GM12878 (cell line): ENCODE measurements at regions not wholly inside any gene's neighbourhood (a gene's known extent, or its start where the extent isn't known, plus 50 kb on each side); places are given as distances from the start of the nearest gene placed in this dataset.

ENCODE experiments used
- ATAC-seq: fragments of 200-7000 bp; cut with Tn5 transposase; 3 replicates; pipeline ENCODE4 v1.9.1; 2020; ENCODE audit warnings: mild to moderate bottlenecking, moderate library complexity
- BruUV-seq: library from RNA; stranded (reverse); fragments of 400-500 nt; replicated peaks from 2 replicates; lab custom pipeline; 2021; lab: Mats Ljungman, UMichigan
- CTCF ChIA-PET: fragments of 300-600 bp; sonication (Branson Sonifier 250); formaldehyde crosslinking; extraction: SDS; loops from one replicate; lab custom pipeline; 2021; ENCODE audit warnings: inconsistent platforms; lab: Yijun Ruan, JAX
- POLR2A ChIA-PET: fragments of 350-600 bp; formaldehyde crosslinking; extraction: SDS; loops from one replicate; lab custom pipeline; 2021; ENCODE audit warnings: inconsistent platforms; lab: Charles Lee
- RAD21 ChIA-PET: fragments of 300-600 bp; sonication (Branson Sonifier 250); formaldehyde crosslinking; loops from one replicate; lab custom pipeline; 2023; ENCODE audit warnings: antibody characterized with exemption; ENCODE audit not compliant: unreplicated experiment; lab: Charles Lee
- SMC1A ChIA-PET: fragments of 300-600 bp; sonication (Branson Sonifier 250); formaldehyde crosslinking; loops from one replicate; lab custom pipeline; 2023; ENCODE audit not compliant: unreplicated experiment, uncharacterized antibody; lab: Charles Lee
- DNase-seq: peaks from one replicate; pipeline ENCODE4 v3.0.0-alpha.2; 2011; ENCODE audit warnings: low read depth, low spot score
- FAIRE-seq: peaks from 3 replicates; lab custom pipeline; 2011; peaks lifted over from hg19 to GRCh38; lab: Jason Lieb, UNC
- H2AFZ ChIP-seq: 2 replicates; pipeline ENCODE4 v1.6.0; 2011; ENCODE audit warnings: low read depth, low read length, control low read depth; ENCODE audit not compliant: control insufficient read depth
- H3K27ac ChIP-seq: 2 replicates; pipeline ENCODE4 v1.5.1; 2011; ENCODE audit warnings: control low read depth; ENCODE audit not compliant: control insufficient read depth, insufficient read depth
- H3K27me3 ChIP-seq, 2 experiments: replicated peaks in 1 of 2; 2 replicates each; pipeline versions ENCODE4 v1.6.0 to v1.6.1; 2011; ENCODE audit warnings: low read length in 1 of 2; ENCODE audit not compliant: control insufficient read depth in 2 of 2, insufficient read depth in 2 of 2
- H3K36me3 ChIP-seq, 2 experiments: 2 replicates each; pipeline ENCODE4 v1.5.1; 2011; ENCODE audit warnings: low read length in 1 of 2; ENCODE audit not compliant: control insufficient read depth in 2 of 2, insufficient read depth in 2 of 2
- H3K4me1 ChIP-seq: 2 replicates; pipeline ENCODE4 v1.6.1; 2011; ENCODE audit warnings: mild to moderate bottlenecking, low read length, moderate library complexity, mixed read lengths; ENCODE audit not compliant: control insufficient read depth, insufficient read depth
- H3K4me2 ChIP-seq: 2 replicates; pipeline ENCODE4 v1.6.0; 2011; ENCODE audit warnings: control low read depth; ENCODE audit not compliant: control insufficient read depth, insufficient read depth
- H3K4me3 ChIP-seq: fragments of 200-600 bp; sonication (generic); 2 replicates; pipeline ENCODE4 v1.5.1; 2016
- H3K79me2 ChIP-seq: 2 replicates; pipeline ENCODE4 v1.6.0; 2011; ENCODE audit warnings: low read length; ENCODE audit not compliant: control insufficient read depth, insufficient read depth
- H3K9ac ChIP-seq: 2 replicates; pipeline ENCODE4 v1.8.0; 2011; ENCODE audit warnings: low read length, control low read depth, mixed read lengths; ENCODE audit not compliant: control insufficient read depth, insufficient read depth
- H3K9me3 ChIP-seq: replicated peaks from 3 replicates; pipeline ENCODE4 v1.5.1; 2011; ENCODE audit warnings: mild to moderate bottlenecking, low read length; ENCODE audit not compliant: control insufficient read depth, insufficient read depth
- H4K20me1 ChIP-seq: 2 replicates; pipeline ENCODE4 v1.6.0; 2011; ENCODE audit not compliant: control insufficient read depth, insufficient read depth
- CEBPZ ChIP-seq: fragments of 150-350 bp; IDR thresholded peaks from 2 replicates; pipeline ENCODE4 v1.6.1; 2016; ENCODE audit warnings: low read depth, low read length
- CREB1 ChIP-seq: IDR thresholded peaks from 2 replicates; pipeline ENCODE4 v1.6.1; 2012; ENCODE audit warnings: low read depth, mild to moderate bottlenecking, inconsistent platforms
- ESRRA ChIP-seq: IDR thresholded peaks from 2 replicates; pipeline ENCODE4 v1.6.1; 2012; ENCODE audit warnings: mild to moderate bottlenecking, low read length, improper control_type of control experiment
- FOXM1 ChIP-seq: IDR thresholded peaks from 2 replicates; pipeline ENCODE4 v1.6.1; 2012; ENCODE audit warnings: low read depth, mild to moderate bottlenecking, inconsistent platforms, low read length, moderate library complexity
- HSF1 ChIP-seq: fragments of 150-350 bp; IDR thresholded peaks from 2 replicates; pipeline ENCODE4 v1.6.1; 2014; ENCODE audit warnings: mild to moderate bottlenecking, low read depth, low read length
- IRF5 ChIP-seq: fragments of 450-650 bp; IDR thresholded peaks from 2 replicates; pipeline ENCODE4 v1.6.1; 2017; ENCODE audit warnings: borderline replicate concordance
- MAX ChIP-seq: IDR thresholded peaks from 2 replicates; pipeline ENCODE4 v1.6.1; 2012; ENCODE audit warnings: low read depth, low read length, improper control_type of control experiment
- MEF2A ChIP-seq: IDR thresholded peaks from 2 replicates; pipeline ENCODE4 v1.6.1; 2011; ENCODE audit warnings: low read depth, mild to moderate bottlenecking, low read length, moderate library complexity; ENCODE audit not compliant: insufficient read depth
- MEF2B ChIP-seq: fragments of 450-650 bp; IDR thresholded peaks from 2 replicates; pipeline ENCODE4 v1.6.1; 2018; ENCODE audit warnings: mild to moderate bottlenecking, moderate library complexity; ENCODE audit not compliant: partially characterized antibody, poor library complexity, severe bottlenecking
- MYC ChIP-seq: IDR thresholded peaks from 2 replicates; pipeline ENCODE4 v1.6.1; 2011; ENCODE audit warnings: mild to moderate bottlenecking, low read length, moderate library complexity, inconsistent platforms; ENCODE audit not compliant: insufficient read depth, insufficient replicate concordance, insufficient read length, severe bottlenecking
- NFYA ChIP-seq: IDR thresholded peaks from 2 replicates; pipeline ENCODE4 v1.6.1; 2011; ENCODE audit warnings: low read depth, mild to moderate bottlenecking, low read length, improper control_type of control experiment, borderline replicate concordance
- NR2F1 ChIP-seq: fragments of 450-650 bp; conservative IDR thresholded peaks from 2 replicates; pipeline ENCODE4 v1.6.1; 2017; ENCODE audit warnings: mild to moderate bottlenecking
- RAD21 ChIP-seq: IDR thresholded peaks from 2 replicates; pipeline ENCODE4 v1.6.1; 2011; ENCODE audit warnings: mild to moderate bottlenecking, low read depth, low read length, moderate library complexity; ENCODE audit not compliant: insufficient read depth
- SMAD1 ChIP-seq: fragments of 450-650 bp; IDR thresholded peaks from 2 replicates; pipeline ENCODE4 v1.6.1; 2018; ENCODE audit warnings: mild to moderate bottlenecking, low read depth; ENCODE audit not compliant: partially characterized antibody
- SP1 ChIP-seq: IDR thresholded peaks from one replicate; pipeline ENCODE4 v1.6.1; 2011; ENCODE audit warnings: low read depth, low read length
- SRF ChIP-seq, 2 experiments: IDR thresholded peaks; 2 replicates each; pipeline ENCODE4 v1.6.1; 2011; ENCODE audit warnings: low read depth in 2 of 2, low read length in 2 of 2, mild to moderate bottlenecking in 1 of 2, moderate library complexity in 1 of 2
- WGBS: methylation state at CpG from one replicate; pipeline ENCODE4 v1.1.6; 2016; ENCODE audit warnings: low lambda C conversion rate; ENCODE audit not compliant: insufficient replicate concordance, insufficient coverage; ENCODE audit errors: missing lambda C conversion rate; 5-methylcytosine and 5-hydroxymethylcytosine counted together
- in situ Hi-C: fragments of 300-500 bp; cut with MboI; formaldehyde crosslinking; loops from 9 replicates; pipeline ENCODE4 v1.14.3; 2018; ENCODE audit warnings: mixed read lengths
- intact Hi-C: fragments of 100-400 bp; cut with micrococcal nuclease; formaldehyde crosslinking; loops from one replicate; pipeline ENCODE4 v1.14.2; 2022; ENCODE audit not compliant: unreplicated experiment

DNA sequence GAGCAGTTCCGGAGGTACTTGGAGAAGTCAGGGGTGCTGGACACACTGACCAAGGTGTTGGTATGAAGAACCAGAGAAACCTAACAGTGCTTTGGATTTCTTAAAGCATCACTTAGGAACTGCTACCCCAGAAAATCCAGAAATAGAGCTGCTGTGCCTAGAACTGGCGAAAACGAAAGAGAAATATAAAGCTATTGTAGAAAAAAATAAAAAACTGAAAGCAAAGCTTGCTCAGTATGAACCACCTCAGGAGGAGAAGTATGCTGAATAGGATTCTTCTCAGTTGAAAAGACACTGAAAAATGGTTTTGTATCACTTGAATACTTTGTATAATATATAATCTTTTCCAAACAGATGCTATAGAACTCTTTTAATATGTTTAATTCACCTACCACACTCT lies 106.3 kb upstream of the PMFBP1 start (continued):
- no peak for TF ChIP-seq MEF2B
- no peak for TF ChIP-seq NFYA
- TF ChIP-seq RAD21: no peak
- TF ChIP-seq FOXM1: no peak

- no peak for DNase-seq
- in situ Hi-C loops: no loop called here
- Histone ChIP-seq H3K36me3 (no peaks in the 10 kb centered on the region), H3K4me1 (no peaks in the 10 kb centered on the region), H3K9ac (no peak overlapping the region), H3K4me3 (no peak overlapping the region), H3K79me2 (no peaks in the 10 kb centered on the region), H2AFZ (no peak overlapping the region), H4K20me1 (no peaks in the 10 kb centered on the region), H3K27ac (no peak overlapping the region), H3K4me2 (no peak overlapping the region), H3K27me3 (no peaks in the 10 kb centered on the region), H3K9me3 (no peaks in the 10 kb centered on the region)
- RAD21 ChIA-PET: no interaction called here
- BruUV-seq: no TSS peak
- FAIRE-seq: no peak
- whole genome bisulfite sequencing: 75% methylated on average over 2 of the region's 2 CpGs
- POLR2A ChIA-PET: no interaction called here
- ATAC-seq: no peak
- CTCF ChIA-PET: interaction anchor here (1.5 kb wide), 1 partner anchor 16 kb away, joined by 4 read pairs; no protein-coding TSS in a partner anchor
- intact Hi-C loops: no loop called here
- SMC1A ChIA-PET: interaction anchor here (0.6 to 1.0 kb wide), 2 partner anchors 9 to 217 kb away, joined by 3 read pairs; no protein-coding TSS in a partner anchor
- TF ChIP-seq SP1 (no peak), CEBPZ (no peak), SRF (IDR thresholded peaks at IDR 0.05; ENCODE audit: low read depth in 2 of 2, low read length in 2 of 2) (no peak), MYC (no peak), CREB1 (no peak), HSF1 (no peak), ESRRA (no peak), MAX (no peak), MEF2A (no peak), NR2F1 (no peak), SMAD1 (no peak), IRF5 (no peak)
These were observed 105.8 kb upstream of the PMFBP1 start for GRCh38 chr16:72277749-72278148.
